ENCODE measurements at regions not wholly inside any gene's neighbourhood (a gene's known extent, or its start where the extent isn't known, plus 50 kb on each side); places are given as distances from the start of the nearest gene placed in this dataset.

- no peak for TF ChIP-seq CTCF (IDR thresholded peaks at IDR 0.05)
- TF ChIP-seq POLR2A (IDR thresholded peaks at IDR 0.05): no peak
Measured at GRCh38 chrX:1075741-1076140, 136.7 kb downstream of the CRLF2 start.

Data from adrenal gland (tissue), 5 donors.